ENCODE measurements at regions not wholly inside any gene's neighbourhood (a gene's known extent, or its start where the extent isn't known, plus 50 kb on each side); places are given as distances from the start of the nearest gene placed in this dataset.

- Histone ChIP-seq H3K27me3 (no peaks in the 10 kb centered on the region), H3K4me3 (no peak overlapping the region), H3K36me3 (no peaks in the 10 kb centered on the region), H3K4me1 (no peaks in the 10 kb centered on the region), H3K9me3 (no peaks in the 10 kb centered on the region), H3K27ac (no peak overlapping the region)
- no peak for TF ChIP-seq POLR2A (IDR thresholded peaks at IDR 0.05)
- TF ChIP-seq CTCF (IDR thresholded peaks at IDR 0.05): no peak
- intact Hi-C loops (cut with DNase I; ENCODE audit: low total_unique reads): no loop called here
- no peak for DNase-seq
Observed at GRCh38 chr13:103663996-103664395, 597.8 kb upstream of the SLC10A2 start.

GRCh38 chr13:103656311-103656710 lies 590.1 kb upstream of the SLC10A2 start:
- no peaks in the 10 kb centered on the region for H3K4me1 ChIP-seq
- H3K36me3 ChIP-seq: no peaks in the 10 kb centered on the region
- H3K27ac ChIP-seq: no peak overlapping the region
- no peak for TF ChIP-seq CTCF (IDR thresholded peaks at IDR 0.05)
- TF ChIP-seq POLR2A (IDR thresholded peaks at IDR 0.05): no peak
- no peak for DNase-seq
- H3K27me3 ChIP-seq: no peaks in the 10 kb centered on the region
- H3K9me3 ChIP-seq: no peaks in the 10 kb centered on the region
- intact Hi-C loops (cut with DNase I; ENCODE audit: low total_unique reads): no loop called here
- no peak overlapping the region for H3K4me3 ChIP-seq

- Histone ChIP-seq H3K9me3 (no peaks in the 10 kb centered on the region), H3K4me3 (no peak overlapping the region), H3K4me1 (no peaks in the 10 kb centered on the region), H3K27me3 (no peaks in the 10 kb centered on the region), H3K36me3 (no peaks in the 10 kb centered on the region), H3K27ac (no peak overlapping the region)
- TF ChIP-seq POLR2A (IDR thresholded peaks at IDR 0.05): no peak
- TF ChIP-seq CTCF (IDR thresholded peaks at IDR 0.05): no peak
- DNase-seq: no peak
- intact Hi-C loops (cut with DNase I; ENCODE audit: low total_unique reads): no loop called here
Observed at GRCh38 chr13:103640606-103641005, 574.4 kb upstream of the SLC10A2 start.

- Histone ChIP-seq H3K4me1 (no peaks in the 10 kb centered on the region), H3K27ac (no peak overlapping the region), H3K9me3 (no peaks in the 10 kb centered on the region), H3K27me3 (no peaks in the 10 kb centered on the region), H3K4me3 (no peak overlapping the region), H3K36me3 (no peaks in the 10 kb centered on the region)
- TF ChIP-seq POLR2A (IDR thresholded peaks at IDR 0.05) (no peak), CTCF (IDR thresholded peaks at IDR 0.05) (no peak)
- intact Hi-C loops (cut with DNase I; ENCODE audit: low total_unique reads): no loop called here
- no peak for DNase-seq
Observed at GRCh38 chr13:103639326-103639725, 573.1 kb upstream of the SLC10A2 start.

- no peaks in the 10 kb centered on the region for H3K4me1 ChIP-seq
- H3K4me3 ChIP-seq: no peak overlapping the region
- no peak overlapping the region for H3K27ac ChIP-seq
- DNase-seq: no peak
- H3K36me3 ChIP-seq: no peaks in the 10 kb centered on the region
- no peaks in the 10 kb centered on the region for H3K27me3 ChIP-seq
- H3K9me3 ChIP-seq: no peaks in the 10 kb centered on the region
- no peak for TF ChIP-seq POLR2A (IDR thresholded peaks at IDR 0.05)
- TF ChIP-seq CTCF (IDR thresholded peaks at IDR 0.05): no peak
- intact Hi-C loops (cut with DNase I; ENCODE audit: low total_unique reads): no loop called here
Observed at GRCh38 chr13:103638706-103639105, 572.5 kb upstream of the SLC10A2 start.
